H1 (cell line): ENCODE measurements at regions not wholly inside any gene's neighbourhood (a gene's known extent, or its start where the extent isn't known, plus 50 kb on each side); places are given as distances from the start of the nearest gene placed in this dataset.

ENCODE experiments used
- CTCF ChIA-PET: fragments of 300-600 bp; sonication (Branson Sonifier 250); formaldehyde crosslinking; loops from one replicate; lab custom pipeline; 2021; ENCODE audit not compliant: partially characterized antibody; lab: Charles Lee
- POLR2A ChIA-PET: fragments of 300-600 bp; sonication (Branson Sonifier 250); formaldehyde crosslinking; loops from one replicate; lab custom pipeline; 2021; ENCODE audit warnings: inconsistent platforms; ENCODE audit not compliant: partially characterized antibody; lab: Charles Lee
- DNase-seq, 2 experiments: peaks; one replicate each; pipeline versions ENCODE4 v3.0.0 to v3.0.0-alpha.2; 2010 to 2022; ENCODE audit warnings: low spot score in 2 of 2, low read depth in 1 of 2, mixed read lengths in 1 of 2
- FAIRE-seq: peaks from 2 replicates; lab custom pipeline; 2011; peaks lifted over from hg19 to GRCh38; lab: Jason Lieb, UNC
- H2AFZ ChIP-seq: 2 replicates; pipeline ENCODE4 v1.8.1; 2012; ENCODE audit warnings: low read length, inconsistent platforms
- H2AK5ac ChIP-seq: 2 replicates; pipeline ENCODE4 v1.6.1; 2013; ENCODE audit warnings: low read depth, low read length
- H2BK120ac ChIP-seq: replicated peaks from 2 replicates; pipeline ENCODE3; 2013; ENCODE audit warnings: low read depth, low read length, inconsistent platforms
- H2BK12ac ChIP-seq: 2 replicates; pipeline ENCODE4 v1.6.1; 2013; ENCODE audit warnings: low read depth, low read length
- H2BK15ac ChIP-seq: 2 replicates; pipeline ENCODE4 v1.6.1; 2013; ENCODE audit warnings: low read length
- H2BK20ac ChIP-seq: 2 replicates; pipeline ENCODE4 v1.6.1; 2013; ENCODE audit warnings: low read length
- H2BK5ac ChIP-seq: 2 replicates; pipeline ENCODE4 v1.6.1; 2013; ENCODE audit warnings: low read depth, low read length
- H3K14ac ChIP-seq: 2 replicates; pipeline ENCODE4 v1.6.1; 2013; ENCODE audit warnings: inconsistent platforms; ENCODE audit not compliant: insufficient read length
- H3K18ac ChIP-seq: 2 replicates; pipeline ENCODE4 v1.6.1; 2013; ENCODE audit warnings: low read length; ENCODE audit errors: extremely low read depth
- H3K23ac ChIP-seq: 2 replicates; pipeline ENCODE4 v1.6.1; 2013; ENCODE audit warnings: inconsistent platforms; ENCODE audit not compliant: insufficient read length
- H3K23me2 ChIP-seq: 2 replicates; pipeline ENCODE4 v1.6.1; 2013; ENCODE audit warnings: low read depth, low read length
- H3K27ac ChIP-seq: 2 replicates; pipeline ENCODE4 v1.6.1; 2011; ENCODE audit warnings: low read depth, low read length, inconsistent platforms
- H3K27me3 ChIP-seq, 4 experiments: replicated peaks in 1 of 4; 1 replicate in 1 of 4; 2 replicates in 3 of 4; pipeline versions ENCODE4 v1.6.1 to v1.8.1; 2011 to 2013; ENCODE audit warnings: low read length in 3 of 4, mild to moderate bottlenecking in 3 of 4, inconsistent platforms in 2 of 4, mixed read lengths in 2 of 4, moderate library complexity in 1 of 4; ENCODE audit not compliant: control insufficient read depth in 3 of 4, insufficient read depth in 3 of 4; ENCODE audit errors: extremely low read depth in 1 of 4
- H3K36me3 ChIP-seq, 4 experiments: 2 replicates each; pipeline versions ENCODE4 v1.6.1 to v1.8.1; 2011 to 2013; ENCODE audit warnings: mild to moderate bottlenecking in 4 of 4, low read length in 3 of 4, moderate library complexity in 2 of 4, control low read depth in 1 of 4, inconsistent platforms in 1 of 4; ENCODE audit not compliant: insufficient read depth in 4 of 4, control insufficient read depth in 2 of 4
- H3K4ac ChIP-seq: replicated peaks from 2 replicates; pipeline ENCODE3; 2013; ENCODE audit warnings: low read length, low read depth, mixed read lengths, inconsistent platforms; ENCODE audit not compliant: insufficient read length
- H3K4me1 ChIP-seq, 4 experiments: replicated peaks in 1 of 4; 1 replicate in 1 of 4; 2 replicates in 3 of 4; pipeline versions ENCODE4 v1.6.1 to v1.8.1; 2011 to 2013; ENCODE audit warnings: low read length in 3 of 4, inconsistent platforms in 2 of 4, mixed read lengths in 1 of 4; ENCODE audit not compliant: insufficient read depth in 4 of 4, control insufficient read depth in 3 of 4
- H3K4me2 ChIP-seq, 2 experiments: 2 replicates each; pipeline versions ENCODE4 v1.6.1 to v1.8.1; 2011 to 2013; ENCODE audit warnings: low read depth in 2 of 2, low read length in 2 of 2, control low read depth in 1 of 2, inconsistent platforms in 1 of 2, mild to moderate bottlenecking in 1 of 2; ENCODE audit not compliant: insufficient read depth in 1 of 2
- H3K4me3 ChIP-seq, 4 experiments: fragments of 200-600, 300-600 bp in 1 of 4; sonication (generic), shearing (Covaris generic), sonication (Bioruptor Twin) in 1 of 4; 2 replicates each; pipeline versions ENCODE4 v1.5.1 to v1.8.1; 2011 to 2016; ENCODE audit warnings: low read length in 4 of 4, low read depth in 3 of 4, control low read depth in 2 of 4, inconsistent platforms in 2 of 4, mild to moderate bottlenecking in 2 of 4, mixed read lengths in 1 of 4, moderate library complexity in 1 of 4; ENCODE audit not compliant: insufficient read depth in 2 of 4; ENCODE audit errors: extremely low read depth in 1 of 4
- H3K56ac ChIP-seq: replicated peaks from 2 replicates; pipeline ENCODE3; 2013; ENCODE audit warnings: low read depth, mild to moderate bottlenecking, mixed read lengths, low read length, inconsistent platforms; ENCODE audit not compliant: insufficient read length
- H3K79me1 ChIP-seq: 2 replicates; pipeline ENCODE4 v1.6.1; 2013; ENCODE audit warnings: low read depth, low read length, control low read depth
- H3K79me2 ChIP-seq, 2 experiments: 2 replicates each; pipeline versions ENCODE4 v1.6.1 to v1.8.1; 2012 to 2013; ENCODE audit warnings: low read length in 2 of 2, mild to moderate bottlenecking in 2 of 2, inconsistent platforms in 1 of 2; ENCODE audit not compliant: insufficient read depth in 2 of 2, control insufficient read depth in 1 of 2
- H3K9ac ChIP-seq, 4 experiments: replicated peaks in 1 of 4; 1 replicate in 1 of 4; 2 replicates in 3 of 4; pipeline versions ENCODE4 v1.6.1 to v1.8.1; 2011 to 2013; ENCODE audit warnings: low read depth in 3 of 4, low read length in 3 of 4, control low read depth in 2 of 4, mild to moderate bottlenecking in 2 of 4, moderate library complexity in 2 of 4, inconsistent platforms in 1 of 4; ENCODE audit errors: extremely low read depth in 1 of 4
- H3K9me3 ChIP-seq, 2 experiments: 2 replicates each; pipeline versions ENCODE4 v1.6.1 to v1.8.1; 2012 to 2013; ENCODE audit warnings: mild to moderate bottlenecking in 2 of 2, moderate library complexity in 2 of 2, control low read depth in 1 of 2, inconsistent platforms in 1 of 2, low read depth in 1 of 2, low read length in 1 of 2, mixed read lengths in 1 of 2; ENCODE audit not compliant: insufficient read depth in 2 of 2
- H4K20me1 ChIP-seq, 2 experiments: replicated peaks in 1 of 2; 2 replicates each; pipeline versions ENCODE3 to v1.8.1; 2011 to 2013; ENCODE audit warnings: inconsistent platforms in 2 of 2, low read length in 2 of 2, mild to moderate bottlenecking in 1 of 2; ENCODE audit not compliant: insufficient read depth in 2 of 2, control insufficient read depth in 1 of 2
- H4K5ac ChIP-seq: 2 replicates; pipeline ENCODE4 v1.6.1; 2013; ENCODE audit warnings: low read length, low read depth, mixed read lengths, inconsistent platforms; ENCODE audit not compliant: insufficient read length
- H4K8ac ChIP-seq: 2 replicates; pipeline ENCODE4 v1.8.0; 2013; ENCODE audit warnings: mild to moderate bottlenecking, moderate library complexity, low read length, inconsistent platforms; ENCODE audit not compliant: insufficient read depth; ENCODE audit errors: extremely low read depth
- H4K91ac ChIP-seq: replicated peaks from 2 replicates; pipeline ENCODE3; 2013; ENCODE audit warnings: low read length, mixed read lengths, inconsistent platforms; ENCODE audit not compliant: insufficient read length
- CBX8 ChIP-seq: fragments of 300-800, 300-1000 bp; sonication (generic); IDR thresholded peaks from 2 replicates; pipeline ENCODE4 v1.7.1; 2016; ENCODE audit warnings: low read depth, low read length, borderline replicate concordance
- EGR1 ChIP-seq: IDR thresholded peaks from 2 replicates; pipeline ENCODE4 v1.6.1; 2011; ENCODE audit warnings: low read depth, low read length, borderline replicate concordance
- SIRT6 ChIP-seq: IDR thresholded peaks from one replicate; pipeline ENCODE4 v1.7.1; 2012; ENCODE audit warnings: low read length, inconsistent platforms
- WGBS, 2 experiments: shearing (Covaris generic) in 1 of 2; methylation state at CpG; one replicate each; pipeline versions ENCODE4 v1.1.6 to v1.1.7; 2013 to 2015; ENCODE audit warnings: low lambda C conversion rate in 2 of 2, mixed read lengths in 2 of 2, inconsistent platforms in 1 of 2, low coverage in 1 of 2, missing lambda C conversion rate in 1 of 2; ENCODE audit not compliant: insufficient replicate concordance in 2 of 2, insufficient coverage in 1 of 2, insufficient read length in 1 of 2; ENCODE audit errors: extremely low coverage in 1 of 2, missing lambda C conversion rate in 1 of 2; 5-methylcytosine and 5-hydroxymethylcytosine counted together

GRCh38 chr18:2354292-2354691 lies 217.0 kb downstream of the METTL4 start:
- WGBS, 2 experiments, result 90% methylated on average over 5 of the region's 5 CpGs; no CpG with 5 or more reads in 1 of the 2 experiments
- H3K9me3 ChIP-seq, result no peaks in the 10 kb centered on the region
- H3K14ac ChIP-seq, result no peak overlapping the region
- no peak overlapping the region for H3K9ac ChIP-seq
- ChIA-PET CTCF (no interaction called here), POLR2A (no interaction called here)
- no peak overlapping the region for H2BK5ac ChIP-seq
- no peaks in the 10 kb centered on the region for H3K36me3 ChIP-seq
- H3K23me2 ChIP-seq, result no peaks in the 10 kb centered on the region; the same call in 1 of the 2 replicates
- no peak overlapping the region for H2AK5ac ChIP-seq
- H3K23ac ChIP-seq, result no peak overlapping the region
- no peaks in the 10 kb centered on the region for H3K4me1 ChIP-seq
- no peak overlapping the region for H4K91ac ChIP-seq
- no peak overlapping the region for H3K56ac ChIP-seq
- H2AFZ ChIP-seq, result no peak overlapping the region
- H3K4me3 ChIP-seq, result no peak overlapping the region
- no peak overlapping the region for H3K4ac ChIP-seq
- FAIRE-seq (no peak), DNase-seq (no peak)
- H4K8ac ChIP-seq, result no peak overlapping the region
- no peaks in the 10 kb centered on the region for H3K79me2 ChIP-seq
- H3K27ac ChIP-seq, result no peak overlapping the region
- no peak overlapping the region for H3K4me2 ChIP-seq
- no peaks in the 10 kb centered on the region for H3K27me3 ChIP-seq
- no peak overlapping the region for H3K18ac ChIP-seq
- H3K79me1 ChIP-seq, result no peaks in the 10 kb centered on the region
- H2BK12ac ChIP-seq, result no peak overlapping the region
- no peak overlapping the region for H2BK120ac ChIP-seq
- no peak overlapping the region for H2BK15ac ChIP-seq
- H2BK20ac ChIP-seq, result no peak overlapping the region
- H4K5ac ChIP-seq, result no peak overlapping the region
- H4K20me1 ChIP-seq, result no peaks in the 10 kb centered on the region
- no peak for TF ChIP-seq EGR1
- TF ChIP-seq SIRT6, result no peak
- no peak for TF ChIP-seq CBX8
